ENCODE measurements at regions not wholly inside any gene's neighbourhood (a gene's known extent, or its start where the extent isn't known, plus 50 kb on each side); places are given as distances from the start of the nearest gene placed in this dataset.
"Not testable (repeated sequence)": the region's sequence is repeated elsewhere in the genome, so short reads cannot be mapped to it uniquely, and the experiment has no call there.

DNA sequence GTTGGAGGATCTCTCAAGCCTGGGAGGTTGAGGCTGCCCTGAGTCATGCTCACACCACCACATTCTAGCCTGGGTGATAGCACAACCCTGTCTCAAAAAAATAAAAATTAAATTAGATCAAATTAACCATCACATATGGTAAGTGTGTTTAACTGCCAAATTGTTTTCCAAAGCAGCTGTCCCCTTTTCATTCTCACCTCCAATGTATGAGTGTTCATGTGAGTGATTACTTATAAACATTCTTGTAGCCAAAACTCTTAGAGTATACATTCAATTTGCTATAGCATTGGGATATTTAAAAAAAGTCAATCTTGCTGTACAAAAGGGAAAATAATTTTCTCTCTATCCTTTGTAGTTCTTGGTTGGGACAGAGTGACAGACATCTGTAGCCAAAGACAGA, 53.4 kb upstream of the SNAPC3 start:
- Mint-ChIP-seq H3K9me3 (ENCODE audit: unreplicated experiment) (no peaks in the 10 kb centered on the region), H3K4me1 (ENCODE audit: insufficient read depth, unreplicated experiment) (no peaks in the 10 kb centered on the region), H3K36me3 (ENCODE audit: insufficient read depth, unreplicated experiment) (no peaks in the 10 kb centered on the region), H3K27ac (ENCODE audit: low read depth, unreplicated experiment) (no peak overlapping the region), H3K4me3 (ENCODE audit: unreplicated experiment) (no peak overlapping the region), H3K27me3 (ENCODE audit: insufficient read depth, unreplicated experiment) (no peaks in the 10 kb centered on the region)
- DNase-seq (ENCODE audit: unreplicated experiment) = no peak
- ChIA-PET CTCF (interaction anchor here (0.5 kb wide), 1 partner anchor 30 kb away, joined by 6 read pairs; no protein-coding TSS in a partner anchor), POLR2A (interaction anchor here (1.3 kb wide), 1 partner anchor 12 kb away, joined by 3 read pairs; no protein-coding TSS in a partner anchor)
- no TSS peak for BruUV-seq (replicated peaks)
- intact Hi-C loops (cut with micrococcal nuclease) = no loop called here
- TF ChIP-seq, protein P1, sequence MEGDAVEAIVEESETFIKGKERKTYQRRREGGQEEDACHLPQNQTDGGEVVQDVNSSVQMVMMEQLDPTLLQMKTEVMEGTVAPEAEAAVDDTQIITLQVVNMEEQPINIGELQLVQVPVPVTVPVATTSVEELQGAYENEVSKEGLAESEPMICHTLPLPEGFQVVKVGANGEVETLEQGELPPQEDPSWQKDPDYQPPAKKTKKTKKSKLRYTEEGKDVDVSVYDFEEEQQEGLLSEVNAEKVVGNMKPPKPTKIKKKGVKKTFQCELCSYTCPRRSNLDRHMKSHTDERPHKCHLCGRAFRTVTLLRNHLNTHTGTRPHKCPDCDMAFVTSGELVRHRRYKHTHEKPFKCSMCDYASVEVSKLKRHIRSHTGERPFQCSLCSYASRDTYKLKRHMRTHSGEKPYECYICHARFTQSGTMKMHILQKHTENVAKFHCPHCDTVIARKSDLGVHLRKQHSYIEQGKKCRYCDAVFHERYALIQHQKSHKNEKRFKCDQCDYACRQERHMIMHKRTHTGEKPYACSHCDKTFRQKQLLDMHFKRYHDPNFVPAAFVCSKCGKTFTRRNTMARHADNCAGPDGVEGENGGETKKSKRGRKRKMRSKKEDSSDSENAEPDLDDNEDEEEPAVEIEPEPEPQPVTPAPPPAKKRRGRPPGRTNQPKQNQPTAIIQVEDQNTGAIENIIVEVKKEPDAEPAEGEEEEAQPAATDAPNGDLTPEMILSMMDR (IDR thresholded peaks at IDR 0.05; ENCODE audit: unreplicated experiment) = no peak

DNA sequence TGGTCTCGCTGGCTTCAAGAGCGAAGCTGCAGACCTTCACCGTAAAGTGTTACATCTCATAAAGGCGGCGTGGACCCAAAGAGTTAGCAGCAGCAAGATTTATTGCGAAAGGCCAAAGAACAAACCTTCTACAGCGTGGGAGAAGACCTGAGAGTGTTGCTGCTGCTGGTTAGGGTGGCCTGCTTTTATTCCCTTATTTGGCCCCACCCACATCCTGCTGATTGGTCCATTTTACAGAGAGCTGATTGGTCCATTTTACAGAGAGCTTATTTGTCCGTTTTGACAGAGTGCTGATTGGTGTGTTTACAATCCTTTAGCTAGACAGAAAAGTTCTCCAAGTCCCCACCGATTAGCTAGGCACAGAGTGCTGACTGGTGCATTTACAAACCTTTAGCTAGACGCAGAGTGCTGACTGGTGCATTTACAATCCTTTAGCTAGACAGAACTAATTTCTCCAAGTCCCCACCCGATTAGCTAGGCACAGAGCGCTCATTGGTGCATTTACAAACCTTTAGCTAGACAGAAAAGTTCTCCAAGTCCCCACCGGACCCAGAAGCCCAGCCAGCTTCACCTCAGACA, 57.6 kb upstream of the SNAPC3 start:
- H3K36me3 Mint-ChIP-seq (ENCODE audit: insufficient read depth, unreplicated experiment); H3K27ac Mint-ChIP-seq (ENCODE audit: low read depth, unreplicated experiment); intact Hi-C loops (cut with micrococcal nuclease); H3K27me3 Mint-ChIP-seq (ENCODE audit: insufficient read depth, unreplicated experiment); H3K4me1 Mint-ChIP-seq (ENCODE audit: insufficient read depth, unreplicated experiment); BruUV-seq (replicated peaks); H3K9me3 Mint-ChIP-seq (ENCODE audit: unreplicated experiment); POLR2A ChIA-PET; H3K4me3 Mint-ChIP-seq (ENCODE audit: unreplicated experiment); DNase-seq (ENCODE audit: unreplicated experiment): not testable (repeated sequence)
- CTCF ChIA-PET = interaction anchor here (0.6 to 0.8 kb wide), 2 partner anchors 8 to 17 kb away, joined by 3 to 4 read pairs; no protein-coding TSS in a partner anchor

DNA sequence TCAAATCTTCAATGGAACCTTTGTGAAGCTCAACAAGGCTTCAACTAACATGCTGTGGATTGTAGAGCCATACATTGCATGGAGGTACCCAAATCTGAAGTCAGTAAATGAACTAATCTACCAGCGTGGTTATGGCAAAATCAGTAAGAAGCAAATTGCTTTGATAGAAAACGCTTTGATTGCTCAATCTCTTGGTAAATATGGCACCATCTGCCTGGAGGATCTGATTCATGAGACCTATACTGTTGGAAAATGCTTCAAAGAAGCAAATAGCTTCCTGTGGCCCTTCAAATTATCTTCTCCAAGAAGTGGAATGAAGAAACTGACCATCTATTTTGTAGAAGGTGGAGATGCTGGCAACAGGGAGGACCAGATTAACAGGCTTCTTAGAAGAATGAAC, 54.7 kb upstream of the TTC39B start:
- no peaks in the 10 kb centered on the region for H3K9me3 Mint-ChIP-seq (ENCODE audit: unreplicated experiment)
- no peak overlapping the region for H3K27ac Mint-ChIP-seq (ENCODE audit: low read depth, unreplicated experiment)
- no peaks in the 10 kb centered on the region for H3K27me3 Mint-ChIP-seq (ENCODE audit: insufficient read depth, unreplicated experiment)
- TF ChIP-seq, protein P1 (IDR thresholded peaks at IDR 0.05; ENCODE audit: unreplicated experiment) = no peak
- H3K4me3 Mint-ChIP-seq (ENCODE audit: unreplicated experiment) = no peak overlapping the region
- ChIA-PET CTCF (interaction anchor here (0.6 to 1.2 kb wide), 2 partner anchors 67 to 134 kb away, joined by 3 to 5 read pairs; no protein-coding TSS in a partner anchor), POLR2A (interaction anchor here (1.3 kb wide), 1 partner anchor 11 kb away, joined by 4 read pairs; no protein-coding TSS in a partner anchor)
- H3K36me3 Mint-ChIP-seq (ENCODE audit: insufficient read depth, unreplicated experiment) = no peaks in the 10 kb centered on the region
- BruUV-seq (replicated peaks) = no TSS peak
- no peak for DNase-seq (ENCODE audit: unreplicated experiment)
- H3K4me1 Mint-ChIP-seq (ENCODE audit: insufficient read depth, unreplicated experiment) = peaks cover 5% of the 10 kb centered on the region
- intact Hi-C loops (cut with micrococcal nuclease) = no loop called here

DNA sequence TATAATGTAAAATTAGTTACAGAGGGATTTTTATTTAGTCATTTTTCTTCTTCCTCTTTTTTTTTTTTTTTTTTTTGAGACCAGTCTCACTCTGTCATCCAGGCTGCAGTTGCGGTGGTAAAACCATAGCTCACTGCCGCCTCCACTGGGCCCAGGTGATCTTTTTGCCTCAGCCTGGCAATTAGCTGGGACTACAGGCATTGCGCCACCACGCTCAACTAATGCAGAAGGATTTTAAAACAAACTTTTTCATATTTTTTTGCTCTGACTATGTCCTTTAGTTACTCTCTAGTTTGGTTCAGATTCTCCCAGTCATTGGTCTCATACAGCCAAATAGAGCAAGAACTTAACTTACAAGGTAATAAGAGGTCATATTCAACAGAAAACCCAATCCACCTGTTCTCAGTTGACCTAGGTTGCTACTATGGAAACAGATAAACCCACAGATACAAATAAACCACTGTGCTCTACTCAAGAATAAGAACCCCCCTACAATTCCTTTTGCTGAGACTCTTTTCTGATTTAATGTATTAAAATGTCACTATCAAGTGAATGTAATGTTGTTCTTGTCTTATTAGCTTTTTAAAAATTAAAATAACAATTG, 50.1 kb upstream of the TTC39B start:
- CTCF ChIA-PET = interaction anchor here (1.0 kb wide), 1 partner anchor 59 kb away, joined by 4 read pairs; no protein-coding TSS in a partner anchor
- Mint-ChIP-seq H3K36me3 (ENCODE audit: insufficient read depth, unreplicated experiment) (no peaks in the 10 kb centered on the region), H3K9me3 (ENCODE audit: unreplicated experiment) (no peaks in the 10 kb centered on the region), H3K4me1 (ENCODE audit: insufficient read depth, unreplicated experiment) (no peaks in the 10 kb centered on the region), H3K27me3 (ENCODE audit: insufficient read depth, unreplicated experiment) (no peaks in the 10 kb centered on the region), H3K4me3 (ENCODE audit: unreplicated experiment) (no peak overlapping the region), H3K27ac (ENCODE audit: low read depth, unreplicated experiment) (no peak overlapping the region)
- POLR2A ChIA-PET = interaction anchor here (0.6 kb wide), 1 partner anchor 12 kb away, joined by 3 read pairs; no protein-coding TSS in a partner anchor
- no peak for DNase-seq (ENCODE audit: unreplicated experiment)
- TF ChIP-seq, protein P1 (IDR thresholded peaks at IDR 0.05; ENCODE audit: unreplicated experiment) = no peak
- BruUV-seq (replicated peaks) = no TSS peak
- intact Hi-C loops (cut with micrococcal nuclease) = no loop called here

Measured in MCF 10A (cell line).